Stimulated activated CD4-positive, alpha-beta T cell treated with anti-CD3 and anti-CD28 coated beads, Interleukin-4, amount 100 ng/mL, for 1 hour (primary cell): ENCODE measurements at regions not wholly inside any gene's neighbourhood (a gene's known extent, or its start where the extent isn't known, plus 50 kb on each side); places are given as distances from the start of the nearest gene placed in this dataset.

Experiments used
- DNase-seq: peaks from one replicate; pipeline ENCODE4 v3.0.0-alpha.2; 2020

- no peak for DNase-seq
Observed at GRCh38 chr9:85249313-85249621, 492.5 kb downstream of the AGTPBP1 start.

- no peak for DNase-seq
Observed at GRCh38 chr9:85248514-85249312, 493.0 kb downstream of the AGTPBP1 start.

DNA sequence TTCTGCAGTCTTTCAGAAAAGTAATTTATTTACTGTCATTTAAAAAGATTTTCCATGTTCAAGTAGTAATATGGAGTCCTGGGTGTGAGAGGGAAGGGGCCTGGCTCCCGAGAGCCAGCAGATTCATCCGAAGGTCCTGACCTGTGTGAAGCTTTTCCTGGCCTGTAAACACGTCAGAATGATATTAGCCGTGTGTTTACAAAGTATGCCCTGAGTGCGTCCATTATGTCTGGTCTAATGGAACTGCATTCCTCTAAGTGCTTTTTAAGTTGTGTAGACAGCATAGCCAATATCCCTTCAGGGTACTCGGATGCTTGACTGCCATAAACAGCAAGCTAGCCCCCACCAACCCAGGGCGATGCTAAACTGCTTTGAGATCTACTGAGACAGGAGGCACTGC is 495.2 kb downstream of the AGTPBP1 start:
- no peak for DNase-seq

DNA sequence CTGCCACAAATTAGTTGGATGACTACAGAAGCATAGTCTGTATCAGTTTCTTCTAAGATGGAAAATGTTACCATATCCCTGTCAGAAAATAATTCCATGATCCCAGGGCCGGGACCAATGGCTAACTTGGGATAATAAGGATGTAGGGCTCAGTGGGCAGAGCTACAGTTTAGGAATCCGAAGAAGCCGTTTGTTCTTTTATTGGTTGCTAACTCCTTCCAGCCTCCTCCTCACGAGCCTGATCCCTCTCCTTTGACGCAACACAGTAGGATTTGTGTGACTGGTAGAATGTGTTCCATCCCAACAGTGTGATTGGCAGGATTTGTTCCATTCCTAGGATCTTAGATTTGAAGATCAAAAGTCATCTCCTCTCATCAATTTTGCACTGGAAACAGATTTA is 496.9 kb downstream of the AGTPBP1 start:
- DNase-seq, result no peak

DNA sequence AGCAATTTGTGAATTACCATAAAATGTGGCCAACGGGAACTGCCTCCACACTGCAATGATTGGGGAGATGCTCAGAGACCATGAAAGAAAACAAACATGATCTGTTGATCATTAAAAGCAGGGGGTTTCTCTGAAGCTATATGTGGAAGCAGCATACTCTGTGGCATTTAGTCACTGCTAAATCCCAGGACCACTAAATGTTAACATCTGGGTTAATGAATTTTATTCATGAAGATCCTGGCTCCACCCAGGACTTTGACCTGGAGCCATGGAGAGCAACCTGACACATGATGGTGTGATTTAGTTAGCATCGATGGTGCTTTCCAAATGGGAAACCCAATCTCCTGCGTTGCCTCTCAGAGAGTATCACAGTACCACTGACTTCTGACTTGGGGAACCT is 497.8 kb downstream of the AGTPBP1 start:
- no peak for DNase-seq

DNA sequence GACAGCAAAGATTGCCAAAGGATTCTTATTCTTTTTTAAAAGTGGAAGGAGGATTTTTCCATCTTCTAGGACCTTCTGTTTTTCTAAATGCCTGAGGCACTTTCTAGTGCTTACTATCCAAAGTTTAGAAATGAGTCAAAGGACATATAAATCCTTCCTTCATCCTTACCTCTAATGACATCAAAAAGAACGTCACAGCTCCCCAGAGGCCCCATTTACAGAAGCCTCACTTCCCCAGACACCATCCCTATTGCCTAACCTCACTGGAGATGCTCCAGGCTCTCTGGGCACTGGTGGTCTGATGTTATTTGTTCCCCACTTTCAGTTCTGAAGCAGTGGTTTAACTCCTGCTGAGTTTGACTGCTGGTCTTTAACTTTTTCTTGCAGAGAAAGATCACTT is 504.3 kb downstream of the AGTPBP1 start:
- no peak for DNase-seq

DNA sequence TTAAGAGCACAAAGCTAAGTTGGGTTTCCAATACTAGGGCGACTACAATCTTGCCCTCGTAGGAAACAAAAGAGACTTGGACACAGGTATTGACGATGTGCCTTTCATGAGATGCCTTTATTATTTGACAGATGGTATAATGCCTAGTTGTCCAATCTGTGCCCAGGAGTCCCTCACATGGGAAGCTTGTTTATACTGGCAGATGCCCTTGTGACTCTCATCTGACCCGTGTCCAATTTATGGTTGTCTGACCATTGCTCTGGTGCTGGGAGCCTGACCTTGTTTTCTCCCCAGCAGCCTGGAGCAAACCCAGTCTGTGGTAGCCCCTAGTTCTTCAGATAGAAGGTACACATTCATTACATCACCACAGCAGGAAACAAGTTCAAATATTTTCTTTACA is 511.7 kb downstream of the AGTPBP1 start:
- no peak for DNase-seq

DNA sequence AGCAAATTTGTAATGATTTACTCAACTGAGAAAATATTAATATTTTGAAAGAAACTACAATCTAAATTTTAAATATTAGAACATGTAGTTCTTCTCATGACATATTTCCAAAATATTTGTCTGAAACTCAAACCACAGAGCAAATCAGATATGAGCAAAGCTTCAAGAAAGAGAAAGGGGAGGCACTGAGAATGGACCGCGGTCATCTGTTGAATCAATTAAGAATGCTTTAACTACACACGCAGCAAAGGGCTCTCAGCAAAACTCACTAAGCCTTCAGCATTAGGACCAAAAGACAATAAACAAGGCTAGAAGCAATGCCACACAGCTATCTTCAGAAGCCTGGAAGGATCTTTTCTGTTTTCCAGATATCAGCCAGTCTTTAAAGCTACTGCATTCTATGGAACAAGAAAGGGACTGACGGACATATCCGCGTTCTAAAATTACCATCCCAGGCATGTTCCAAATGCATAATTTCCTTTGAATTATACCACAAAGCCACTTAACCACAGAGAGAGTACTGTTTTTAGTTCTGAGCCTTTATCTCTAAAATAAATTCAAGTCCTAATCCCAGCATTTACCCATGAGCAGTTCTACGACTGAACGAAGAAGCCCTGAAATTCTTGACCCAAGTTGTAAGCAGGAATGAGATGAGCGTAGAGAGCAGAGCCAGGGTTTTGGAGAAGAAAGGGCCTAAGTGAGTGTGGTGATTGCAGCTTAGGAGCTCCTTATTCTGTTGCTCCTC is 513.5 kb downstream of the AGTPBP1 start:
- DNase-seq, result no peak

DNA sequence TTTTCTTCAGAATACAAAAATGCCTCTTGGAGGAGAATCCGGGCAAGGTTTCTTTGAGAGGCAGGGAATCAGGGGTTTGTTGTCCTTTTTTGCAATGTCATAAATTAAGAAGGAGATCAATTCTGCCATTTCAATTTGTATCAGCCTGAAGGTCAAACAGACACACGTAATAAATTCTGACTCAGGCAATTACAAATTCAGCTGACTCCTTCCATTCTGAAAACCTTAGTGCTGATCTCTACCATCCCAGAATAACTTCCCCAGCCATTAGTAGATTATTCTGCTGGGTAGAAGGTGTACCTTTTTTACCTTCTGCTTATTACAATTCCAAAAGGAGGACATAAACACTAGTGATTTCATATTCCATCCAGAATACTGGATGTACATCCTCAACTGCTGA is 516.6 kb downstream of the AGTPBP1 start:
- no peak for DNase-seq

DNA sequence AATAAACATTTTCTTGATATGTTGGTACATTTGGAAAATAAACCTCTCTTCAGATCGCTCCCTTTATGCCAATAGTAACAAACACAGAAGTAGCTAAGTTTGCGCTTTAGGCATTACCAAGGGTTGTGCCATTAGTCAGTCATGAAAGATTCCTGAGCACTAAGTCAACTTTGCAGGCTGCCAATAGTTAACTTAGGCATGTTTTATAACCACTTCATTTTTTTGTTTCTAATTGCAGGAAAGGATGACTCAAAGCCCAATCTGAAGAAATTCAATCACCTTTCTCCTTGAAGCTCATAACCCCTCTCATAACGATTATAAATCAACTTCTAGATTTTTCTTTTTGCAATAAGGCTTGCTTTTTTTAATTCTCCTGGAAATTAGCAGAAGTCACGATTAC is 517.0 kb downstream of the AGTPBP1 start:
- DNase-seq, result no peak

- no peak for DNase-seq
Observed at GRCh38 chr9:85224301-85224700, 517.5 kb downstream of the AGTPBP1 start.

GRCh38 chr9:85223506-85224125 is 518.1 kb downstream of the AGTPBP1 start:
- DNase-seq, result no peak

GRCh38 chr9:85216601-85217000 is 525.2 kb downstream of the AGTPBP1 start:
- no peak for DNase-seq

GRCh38 chr9:85215961-85216360 is 525.8 kb downstream of the AGTPBP1 start:
- no peak for DNase-seq

DNA sequence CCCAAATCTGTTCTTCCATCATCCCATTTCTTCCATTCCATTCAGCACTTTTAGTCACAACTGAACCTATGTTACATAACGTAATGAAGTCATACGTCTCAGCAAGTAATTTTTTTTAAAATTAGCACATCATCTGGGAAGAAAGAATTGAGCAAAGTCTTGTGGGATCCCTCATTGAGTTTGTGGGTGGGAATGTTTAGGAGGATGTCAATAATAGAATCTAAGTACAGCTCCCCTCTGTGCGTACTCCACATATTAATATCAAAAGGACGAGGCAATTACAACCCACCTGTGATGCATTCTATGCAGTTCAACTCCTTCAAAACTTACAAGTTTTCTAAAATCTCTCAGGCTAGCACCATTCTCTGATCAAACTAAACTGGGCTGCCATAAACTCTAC is 526.3 kb downstream of the AGTPBP1 start:
- DNase-seq, result no peak

DNA sequence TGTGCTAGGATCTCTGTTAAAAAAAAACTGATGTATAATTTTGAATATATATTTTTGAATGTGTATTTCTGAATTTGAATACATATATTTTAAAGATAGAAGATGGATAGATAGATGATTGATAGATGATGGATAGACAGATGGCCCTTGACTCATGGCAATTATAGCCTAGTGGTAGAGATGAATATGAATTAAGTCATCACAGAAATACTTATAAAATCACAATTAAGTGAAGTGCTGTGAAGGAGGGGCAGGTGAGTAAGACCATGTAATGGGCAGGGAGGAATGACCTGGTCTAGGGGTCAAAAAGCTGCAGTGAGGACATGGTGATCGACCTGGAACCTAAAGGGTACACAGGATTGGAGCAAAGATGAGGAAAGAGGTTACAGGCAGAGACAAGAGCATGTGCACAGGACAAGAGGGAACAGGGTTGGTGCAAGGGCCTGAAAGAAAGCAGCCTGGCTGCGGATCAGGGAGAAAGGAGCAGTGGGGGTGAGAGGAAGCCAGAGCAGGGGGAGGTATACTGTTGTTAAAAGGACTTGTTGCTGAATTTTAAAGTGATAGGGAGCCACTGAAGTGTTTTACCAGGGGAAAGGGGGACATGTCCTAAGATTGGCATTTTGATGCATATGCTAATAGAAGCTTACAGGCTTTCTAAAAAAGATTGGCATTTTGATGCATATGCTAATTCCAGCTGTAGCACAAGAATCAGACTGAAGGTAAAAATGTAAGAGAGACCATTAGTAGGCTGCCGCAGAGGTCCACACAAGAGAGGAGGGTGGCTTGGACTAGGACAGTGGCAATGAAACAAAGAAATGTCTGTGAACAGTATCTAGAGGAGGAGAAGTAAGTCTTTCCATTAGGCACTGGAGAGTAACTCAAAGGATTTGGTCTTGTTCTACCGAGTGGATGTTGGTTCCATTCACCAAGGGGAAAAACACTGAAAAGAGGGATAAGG is 527.8 kb downstream of the AGTPBP1 start:
- no peak for DNase-seq

DNA sequence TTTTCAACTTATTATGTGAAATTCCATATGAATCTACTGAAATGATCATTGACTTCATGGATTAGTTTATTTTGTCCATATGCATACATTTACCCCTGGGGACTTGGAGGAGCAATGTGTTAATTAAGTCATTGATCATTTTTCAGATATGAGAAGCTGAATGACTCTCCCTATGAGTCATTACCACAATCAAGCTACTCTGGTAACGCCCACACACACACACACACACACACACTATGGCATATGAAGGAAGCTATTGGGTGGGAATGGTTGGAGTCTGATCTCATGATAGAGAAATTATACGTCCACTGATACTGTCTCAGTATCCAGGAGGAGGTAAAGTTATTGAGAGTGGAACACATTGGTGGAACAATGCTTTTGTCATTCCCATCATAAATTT is 528.9 kb downstream of the AGTPBP1 start:
- DNase-seq, result no peak

- DNase-seq, result no peak
Observed at GRCh38 chr9:85212209-85212608, 529.5 kb downstream of the AGTPBP1 start.

DNA sequence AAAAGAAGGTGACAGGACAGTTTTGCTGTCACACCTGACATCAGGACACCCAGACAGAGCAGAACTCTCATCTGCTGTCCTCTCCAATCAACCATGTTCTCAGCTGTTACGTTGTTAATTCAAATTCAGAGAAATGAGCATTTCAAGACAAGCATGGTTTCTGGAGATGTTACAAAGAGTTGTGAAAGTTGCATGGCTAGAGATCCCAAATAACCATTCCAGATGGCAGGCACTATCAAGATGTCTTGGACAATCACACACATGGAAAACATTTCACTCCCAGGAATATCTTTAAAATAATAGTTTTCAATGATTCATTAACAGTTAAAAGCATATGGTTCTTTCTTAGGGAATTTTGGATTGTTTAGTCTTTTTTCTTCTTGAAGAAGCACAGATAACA is 533.1 kb downstream of the AGTPBP1 start:
- no peak for DNase-seq

DNA sequence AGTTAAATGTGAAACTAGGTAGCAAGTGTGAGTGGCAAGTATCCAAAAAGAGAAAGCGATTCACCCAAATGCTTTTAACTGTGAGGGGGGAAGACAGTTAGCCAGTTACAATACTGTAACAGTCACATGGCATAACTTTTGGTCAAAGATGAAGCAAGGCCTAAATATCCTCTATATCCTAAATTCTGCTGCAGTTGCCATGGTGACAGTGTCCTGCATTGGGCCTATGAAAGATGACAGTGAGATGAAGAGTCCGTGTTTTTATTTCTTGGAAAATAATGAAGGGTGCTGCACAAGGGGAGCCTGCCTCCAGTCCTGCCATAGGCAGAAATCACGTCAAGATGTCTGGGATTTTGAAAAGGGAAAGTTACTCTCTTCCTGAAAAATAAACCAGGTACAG is 534.6 kb downstream of the NTRK2 start:
- no peak for DNase-seq

DNA sequence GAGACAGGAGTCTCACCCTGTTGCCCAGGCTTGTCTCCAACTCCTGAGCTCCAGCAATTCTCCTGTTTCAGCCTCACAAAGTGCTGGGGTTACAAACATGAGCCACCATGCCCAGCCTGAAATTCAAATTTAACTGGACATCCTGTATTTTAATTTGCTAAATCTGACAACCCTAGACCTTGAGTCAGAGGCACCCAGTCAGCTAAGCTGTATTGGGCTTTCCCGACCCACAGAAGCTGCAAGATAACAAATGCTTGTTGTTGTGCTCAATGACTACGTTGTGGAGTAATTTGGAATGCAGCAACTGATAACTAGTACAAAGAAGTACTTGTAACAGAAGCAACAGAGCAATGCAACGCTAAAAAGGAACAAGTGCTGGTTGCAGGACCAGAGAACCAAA is 533.1 kb downstream of the NTRK2 start:
- no peak for DNase-seq

DNA sequence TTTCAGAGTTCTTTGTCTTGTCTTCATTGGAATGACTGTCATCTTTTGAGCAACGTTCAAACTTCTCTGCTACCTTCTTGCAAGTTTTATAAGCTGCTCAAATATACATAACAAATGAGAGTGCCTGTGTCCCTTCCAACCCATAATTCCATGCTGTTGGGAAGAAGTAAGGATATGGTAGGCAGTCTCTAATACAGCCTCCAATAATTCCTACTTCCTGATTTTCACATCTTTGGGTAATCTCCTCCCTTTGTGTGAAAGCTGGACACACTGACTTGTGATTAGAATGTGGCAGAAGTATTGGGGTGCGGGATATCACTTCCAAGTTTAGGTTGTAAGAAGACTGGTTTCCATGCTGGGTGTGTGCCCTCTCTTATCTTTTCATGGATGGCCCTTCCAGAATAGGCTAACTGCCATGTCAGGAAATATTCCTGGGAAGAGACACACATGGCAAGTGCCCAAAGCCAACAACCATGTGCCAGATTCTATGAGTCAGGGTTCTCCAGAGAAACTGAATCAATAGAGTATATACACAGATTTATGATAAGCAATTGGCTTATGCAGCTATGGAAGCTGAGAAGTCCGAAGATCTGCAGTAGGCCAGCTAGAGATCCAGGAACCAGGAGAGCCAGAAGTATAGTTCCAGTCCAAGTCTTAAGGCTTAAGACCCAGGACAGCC is 531.3 kb downstream of the NTRK2 start:
- no peak for DNase-seq
